BJ (cell line): ENCODE measurements at regions not wholly inside any gene's neighbourhood (a gene's known extent, or its start where the extent isn't known, plus 50 kb on each side); places are given as distances from the start of the nearest gene placed in this dataset.

ENCODE experiments used
- CTCF ChIA-PET: fragments of 350-600 bp; formaldehyde crosslinking; extraction: SDS; loops from one replicate; lab custom pipeline; 2021; ENCODE audit warnings: antibody characterized with exemption, inconsistent platforms; lab: Yijun Ruan, JAX
- POLR2A ChIA-PET: fragments of 300-600 bp; sonication (Branson Sonifier 250); formaldehyde crosslinking; extraction: SDS; loops from one replicate; lab custom pipeline; 2021; ENCODE audit warnings: antibody characterized with exemption; lab: Charles Lee
- DNase-seq: peaks from one replicate; pipeline ENCODE4 v3.0.0-alpha.2; 2011; ENCODE audit warnings: low read depth
- H3K27me3 ChIP-seq: 2 replicates; pipeline ENCODE4 v1.6.0; 2011; ENCODE audit warnings: low read length; ENCODE audit not compliant: control insufficient read depth, insufficient read depth
- H3K36me3 ChIP-seq: 2 replicates; pipeline ENCODE4 v1.5.1; 2011; ENCODE audit warnings: low read length; ENCODE audit not compliant: control insufficient read depth, insufficient read depth
- H3K4me3 ChIP-seq: 2 replicates; pipeline ENCODE4 v1.5.1; 2011; ENCODE audit warnings: low read depth, mild to moderate bottlenecking, control low read depth, low read length
- TF ChIP-seq, protein P1 (sequence below): IDR thresholded peaks from 2 replicates; pipeline ENCODE4 v1.5.1; 2011; ENCODE audit warnings: low read depth, mild to moderate bottlenecking, control low read depth, inconsistent platforms, low read length, moderate library complexity; ENCODE audit not compliant: insufficient read depth

DNA sequence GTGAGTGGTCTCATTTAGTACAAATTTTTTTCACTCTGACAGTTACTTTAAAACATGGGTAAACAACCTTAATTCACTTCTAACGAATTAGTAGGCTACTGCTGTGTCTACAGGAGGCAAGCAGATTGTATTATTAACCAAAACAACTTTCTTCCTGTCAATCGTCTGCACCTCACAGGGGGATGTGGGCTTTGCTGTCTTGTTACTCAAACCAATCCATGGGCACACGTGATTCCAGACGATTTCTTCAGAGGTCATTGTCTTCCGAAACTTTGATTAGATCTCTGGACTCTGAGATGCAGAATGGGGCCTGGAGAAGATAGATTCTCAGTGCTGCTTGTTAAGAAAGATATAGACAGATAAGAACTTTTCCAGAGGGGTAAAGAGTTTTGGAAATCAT lies 327.8 kb downstream of the DHX15 start:
- TF ChIP-seq, protein P1, sequence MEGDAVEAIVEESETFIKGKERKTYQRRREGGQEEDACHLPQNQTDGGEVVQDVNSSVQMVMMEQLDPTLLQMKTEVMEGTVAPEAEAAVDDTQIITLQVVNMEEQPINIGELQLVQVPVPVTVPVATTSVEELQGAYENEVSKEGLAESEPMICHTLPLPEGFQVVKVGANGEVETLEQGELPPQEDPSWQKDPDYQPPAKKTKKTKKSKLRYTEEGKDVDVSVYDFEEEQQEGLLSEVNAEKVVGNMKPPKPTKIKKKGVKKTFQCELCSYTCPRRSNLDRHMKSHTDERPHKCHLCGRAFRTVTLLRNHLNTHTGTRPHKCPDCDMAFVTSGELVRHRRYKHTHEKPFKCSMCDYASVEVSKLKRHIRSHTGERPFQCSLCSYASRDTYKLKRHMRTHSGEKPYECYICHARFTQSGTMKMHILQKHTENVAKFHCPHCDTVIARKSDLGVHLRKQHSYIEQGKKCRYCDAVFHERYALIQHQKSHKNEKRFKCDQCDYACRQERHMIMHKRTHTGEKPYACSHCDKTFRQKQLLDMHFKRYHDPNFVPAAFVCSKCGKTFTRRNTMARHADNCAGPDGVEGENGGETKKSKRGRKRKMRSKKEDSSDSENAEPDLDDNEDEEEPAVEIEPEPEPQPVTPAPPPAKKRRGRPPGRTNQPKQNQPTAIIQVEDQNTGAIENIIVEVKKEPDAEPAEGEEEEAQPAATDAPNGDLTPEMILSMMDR: no peak
- H3K4me3 ChIP-seq: no peak overlapping the region
- H3K36me3 ChIP-seq: no peaks in the 10 kb centered on the region
- ChIA-PET CTCF (no interaction called here), POLR2A (no interaction called here)
- DNase-seq: no peak
- no peaks in the 10 kb centered on the region for H3K27me3 ChIP-seq

- no peaks in the 10 kb centered on the region for H3K36me3 ChIP-seq
- no peaks in the 10 kb centered on the region for H3K27me3 ChIP-seq
- TF ChIP-seq, protein P1: no peak
- ChIA-PET POLR2A (no interaction called here), CTCF (no interaction called here)
- no peak for DNase-seq
- no peak overlapping the region for H3K4me3 ChIP-seq
Observed at GRCh38 chr4:24256066-24256465, 328.3 kb downstream of the DHX15 start.

- TF ChIP-seq, protein P1: no peak
- no peak for DNase-seq
- H3K27me3 ChIP-seq: no peaks in the 10 kb centered on the region
- H3K4me3 ChIP-seq: no peak overlapping the region
- CTCF ChIA-PET: no interaction called here
- POLR2A ChIA-PET: no interaction called here
- no peaks in the 10 kb centered on the region for H3K36me3 ChIP-seq
Observed at GRCh38 chr4:24252121-24252520, 332.2 kb downstream of the DHX15 start.

GRCh38 chr4:24251589-24251988 lies 332.8 kb downstream of the DHX15 start:
- Histone ChIP-seq H3K36me3 (no peaks in the 10 kb centered on the region), H3K27me3 (no peaks in the 10 kb centered on the region), H3K4me3 (no peak overlapping the region)
- DNase-seq: no peak
- CTCF ChIA-PET: no interaction called here
- TF ChIP-seq, protein P1: no peak
- POLR2A ChIA-PET: no interaction called here

- peaks cover 1% of the 10 kb centered on the region; the same call in 1 of the 2 replicates for H3K27me3 ChIP-seq
- H3K4me3 ChIP-seq: no peak overlapping the region
- DNase-seq: no peak
- ChIA-PET CTCF (interaction anchor here (1.4 kb wide), 1 partner anchor 11 kb away, joined by 3 read pairs; no protein-coding TSS in a partner anchor), POLR2A (no interaction called here)
- TF ChIP-seq, protein P1: no peak
- no peaks in the 10 kb centered on the region for H3K36me3 ChIP-seq
Observed at GRCh38 chr4:24249972-24250371, 334.4 kb downstream of the DHX15 start.
